ENCODE measurements at regions not wholly inside any gene's neighbourhood (a gene's known extent, or its start where the extent isn't known, plus 50 kb on each side); places are given as distances from the start of the nearest gene placed in this dataset.

DNA sequence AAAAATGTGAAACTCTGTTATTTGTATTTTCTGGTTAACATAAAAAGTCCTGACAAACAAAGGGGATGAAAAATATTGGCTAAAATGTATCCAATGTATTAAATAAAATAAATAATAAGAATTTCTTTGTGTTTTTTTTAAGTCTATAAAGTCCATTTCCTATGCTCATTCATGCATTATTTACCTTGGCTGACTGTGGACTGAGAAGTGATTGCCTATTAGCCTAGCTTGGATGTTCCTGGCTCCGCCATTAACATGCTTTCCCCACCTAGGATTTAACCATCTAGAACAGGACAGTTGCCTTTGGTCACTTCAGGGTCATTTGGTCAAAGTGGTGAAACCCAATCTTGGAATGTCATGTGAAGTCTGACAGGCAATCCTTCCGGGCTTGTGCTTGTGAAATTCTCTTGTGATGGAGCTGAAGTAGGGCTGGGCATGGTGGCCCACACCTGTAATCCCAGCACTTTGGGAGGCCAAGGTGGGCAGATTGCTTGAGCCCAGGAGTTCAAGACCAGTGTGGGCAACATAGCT lies 60.4 kb upstream of the TANC1 start:
- in situ Hi-C loops (cut with HindIII; ENCODE audit: low sequenced_read_pairs), result no loop called here
- DNase-seq (ENCODE audit: low read depth), result no peak
- H3K4me3 ChIP-seq (ENCODE audit: low read depth, low read length), result no peak overlapping the region
- TF ChIP-seq CTCF (IDR thresholded peaks at IDR 0.05; ENCODE audit: low read depth, low read length, missing control alignments), result no peak

DNA sequence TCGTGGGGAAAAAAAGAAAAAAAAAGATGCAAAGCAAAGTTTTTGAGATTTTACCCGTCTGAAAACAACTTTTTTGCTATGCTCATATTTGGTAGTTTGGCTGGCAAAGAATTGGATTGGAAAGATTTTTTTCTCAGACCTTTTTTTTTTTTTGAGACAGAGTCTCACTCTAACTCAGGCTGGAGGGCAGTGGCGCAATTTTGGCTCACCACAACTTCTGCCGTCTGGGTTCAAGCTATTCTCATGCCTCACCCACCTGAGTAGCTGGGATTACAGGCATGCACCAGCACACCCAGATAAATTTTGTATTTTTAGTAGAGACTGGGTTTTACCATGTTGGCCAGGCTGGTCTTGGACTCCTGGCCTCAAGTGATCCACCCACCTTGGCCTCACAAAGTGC lies 56.3 kb upstream of the TANC1 start:
- in situ Hi-C loops (cut with HindIII; ENCODE audit: low sequenced_read_pairs), result no loop called here
- no peak for DNase-seq (ENCODE audit: low read depth)
- H3K4me3 ChIP-seq (ENCODE audit: low read depth, low read length), result no peak overlapping the region
- TF ChIP-seq CTCF (IDR thresholded peaks at IDR 0.05; ENCODE audit: low read depth, low read length, missing control alignments), result no peak

DNA sequence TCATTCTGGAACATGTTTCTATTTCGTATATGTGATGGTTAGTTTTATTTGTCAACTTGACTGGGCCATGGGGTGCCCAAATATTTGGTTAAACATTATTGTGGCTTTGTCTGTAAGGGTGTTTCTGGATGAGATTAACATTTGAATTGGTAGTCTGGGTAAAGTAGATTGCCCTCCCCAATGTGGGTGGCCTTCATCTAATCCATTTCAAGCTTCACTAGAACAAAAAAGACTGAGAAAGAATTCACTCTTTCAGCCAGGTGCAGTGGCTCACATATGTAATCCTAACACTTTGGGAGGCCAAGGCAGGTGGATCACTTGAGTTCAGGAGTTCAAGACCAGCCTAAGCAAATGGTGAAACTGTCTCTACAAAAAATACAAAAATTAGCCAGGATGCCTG lies 55.7 kb upstream of the TANC1 start:
- no peak for DNase-seq (ENCODE audit: low read depth)
- no peak for TF ChIP-seq CTCF (IDR thresholded peaks at IDR 0.05; ENCODE audit: low read depth, low read length, missing control alignments)
- in situ Hi-C loops (cut with HindIII; ENCODE audit: low sequenced_read_pairs), result no loop called here
- no peak overlapping the region for H3K4me3 ChIP-seq (ENCODE audit: low read depth, low read length)

DNA sequence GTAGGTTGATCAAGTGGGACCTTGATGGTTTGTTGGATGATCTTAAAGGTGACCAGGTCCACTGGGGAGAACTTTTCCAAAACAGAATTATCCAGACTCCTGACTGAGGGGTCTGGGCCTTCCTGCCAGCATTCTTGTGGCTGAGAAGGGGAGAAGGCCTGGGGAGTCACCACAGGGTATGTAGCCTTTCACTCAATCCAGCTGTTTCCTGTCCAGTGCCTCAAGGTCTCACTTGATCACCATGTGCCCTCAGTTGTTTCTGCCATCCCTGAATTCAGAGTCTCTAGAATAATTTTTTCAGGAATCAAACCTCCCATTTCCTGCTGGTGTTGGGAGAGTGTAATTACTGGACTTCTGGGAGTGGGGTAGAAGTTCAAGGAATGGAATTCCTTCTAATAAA lies 54.4 kb upstream of the TANC1 start:
- no peak for TF ChIP-seq CTCF (IDR thresholded peaks at IDR 0.05; ENCODE audit: low read depth, low read length, missing control alignments)
- no peak overlapping the region for H3K4me3 ChIP-seq (ENCODE audit: low read depth, low read length)
- DNase-seq (ENCODE audit: low read depth), result no peak
- in situ Hi-C loops (cut with HindIII; ENCODE audit: low sequenced_read_pairs), result no loop called here

- no peak overlapping the region for H3K4me3 ChIP-seq (ENCODE audit: low read depth, low read length)
- in situ Hi-C loops (cut with HindIII; ENCODE audit: low sequenced_read_pairs), result no loop called here
- TF ChIP-seq CTCF (IDR thresholded peaks at IDR 0.05; ENCODE audit: low read depth, low read length, missing control alignments), result no peak
- no peak for DNase-seq (ENCODE audit: low read depth)
Observed at GRCh38 chr2:158914731-158915130, 53.7 kb upstream of the TANC1 start.

DNA sequence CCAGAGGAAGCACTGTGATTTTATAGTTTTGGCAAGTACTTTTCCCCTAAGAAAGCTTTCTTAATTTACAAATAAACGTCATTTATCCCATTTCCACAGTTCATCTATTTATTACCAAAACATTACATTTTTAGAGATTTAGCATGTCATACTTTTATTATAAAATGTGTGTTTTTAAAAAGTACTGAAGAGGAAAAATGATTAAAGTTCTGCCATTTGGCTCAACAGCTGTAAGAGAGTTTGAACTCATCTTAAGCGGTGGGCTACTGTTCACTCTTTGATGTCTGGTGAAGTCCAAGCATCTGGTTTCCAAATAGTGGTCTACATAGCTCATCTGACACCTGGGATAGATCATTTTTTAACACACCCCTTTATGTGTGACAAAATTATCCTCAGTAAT lies 51.3 kb upstream of the TANC1 start:
- no peak for DNase-seq (ENCODE audit: low read depth)
- no peak overlapping the region for H3K4me3 ChIP-seq (ENCODE audit: low read depth, low read length)
- no peak for TF ChIP-seq CTCF (IDR thresholded peaks at IDR 0.05; ENCODE audit: low read depth, low read length, missing control alignments)
- in situ Hi-C loops (cut with HindIII; ENCODE audit: low sequenced_read_pairs), result no loop called here

DNA sequence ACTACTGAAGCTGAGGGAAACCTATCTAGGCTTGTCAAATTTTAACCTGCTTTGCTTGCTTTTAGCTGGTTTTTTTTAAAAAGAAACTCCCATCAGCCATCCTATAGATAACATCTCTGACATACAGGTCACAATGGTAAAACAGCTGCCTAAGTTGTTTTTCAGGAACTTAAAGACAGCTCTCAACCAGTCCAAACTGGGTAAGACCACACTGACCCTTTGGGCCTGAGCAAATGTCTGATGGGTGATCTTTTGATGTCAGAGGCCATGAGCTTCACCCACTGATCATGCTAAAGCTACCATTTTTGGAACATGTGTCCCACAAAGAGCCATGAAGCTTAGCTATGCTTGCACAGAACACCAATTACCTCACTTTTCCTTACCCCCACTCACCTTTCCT lies 50.0 kb upstream of the TANC1 start:
- TF ChIP-seq CTCF (IDR thresholded peaks at IDR 0.05; ENCODE audit: low read depth, low read length, missing control alignments), result no peak
- in situ Hi-C loops (cut with HindIII; ENCODE audit: low sequenced_read_pairs), result no loop called here
- no peak overlapping the region for H3K4me3 ChIP-seq (ENCODE audit: low read depth, low read length)
- no peak for DNase-seq (ENCODE audit: low read depth)

Data from astrocyte of the cerebellum (primary cell).